ENCODE measurements at regions not wholly inside any gene's neighbourhood (a gene's known extent, or its start where the extent isn't known, plus 50 kb on each side); places are given as distances from the start of the nearest gene placed in this dataset.

GRCh38 chr22:48851933-48852549 lies 975.6 kb downstream of the BRD1 start:
- no peaks in the 10 kb centered on the region for H4K20me1 ChIP-seq (ENCODE audit: insufficient read depth, low read length, poor library complexity, severe bottlenecking)
- no peaks in the 10 kb centered on the region for H3K27me3 ChIP-seq (ENCODE audit: insufficient read depth, low read length, poor library complexity, severe bottlenecking)
- no peaks in the 10 kb centered on the region for H3K36me3 ChIP-seq (ENCODE audit: insufficient read depth, low read length)
- H3K4me1 ChIP-seq (ENCODE audit: insufficient read depth, low read length, poor library complexity, severe bottlenecking): no peaks in the 10 kb centered on the region
- H3K9me2 ChIP-seq (replicated peaks; ENCODE audit: low read depth, low read length): no peaks in the 10 kb centered on the region
- no peak overlapping the region for H3K4me2 ChIP-seq (ENCODE audit: low read depth, low read length, poor library complexity, severe bottlenecking)
- H3K9me3 ChIP-seq (ENCODE audit: insufficient read depth, low read depth, low read length): peaks cover 9% of the 10 kb centered on the region; the same call in 1 of the 2 replicates
- H3F3A ChIP-seq (ENCODE audit: low read depth): no peaks in the 10 kb centered on the region
- H3K9ac ChIP-seq (ENCODE audit: low read depth, low read length, poor library complexity, severe bottlenecking): no peak overlapping the region
- H2AFZ ChIP-seq (ENCODE audit: low read length): no peak overlapping the region
- no peak overlapping the region for H3K4me3 ChIP-seq (ENCODE audit: low read length, poor library complexity, severe bottlenecking)
- no peak for TF ChIP-seq EZH2phosphoT487 (IDR thresholded peaks at IDR 0.05; ENCODE audit: borderline replicate concordance)
- no peak for TF ChIP-seq CTCF (conservative IDR thresholded peaks at IDR 0.05; ENCODE audit: low read length)
- no peaks in the 10 kb centered on the region for H3K79me2 ChIP-seq (ENCODE audit: insufficient read depth, low read length)

GRCh38 chr22:48850658-48851287 lies 976.9 kb downstream of the BRD1 start:
- no peaks in the 10 kb centered on the region for H3K4me1 ChIP-seq (ENCODE audit: insufficient read depth, low read length, poor library complexity, severe bottlenecking)
- H3K9me3 ChIP-seq (ENCODE audit: insufficient read depth, low read depth, low read length): peaks cover 9% of the 10 kb centered on the region; the same call in 1 of the 2 replicates
- H3K9ac ChIP-seq (ENCODE audit: low read depth, low read length, poor library complexity, severe bottlenecking): no peak overlapping the region
- no peaks in the 10 kb centered on the region for H3K36me3 ChIP-seq (ENCODE audit: insufficient read depth, low read length)
- H3F3A ChIP-seq (ENCODE audit: low read depth): no peaks in the 10 kb centered on the region
- no peaks in the 10 kb centered on the region for H4K20me1 ChIP-seq (ENCODE audit: insufficient read depth, low read length, poor library complexity, severe bottlenecking)
- no peak overlapping the region for H3K4me3 ChIP-seq (ENCODE audit: low read length, poor library complexity, severe bottlenecking)
- H3K4me2 ChIP-seq (ENCODE audit: low read depth, low read length, poor library complexity, severe bottlenecking): no peak overlapping the region
- no peaks in the 10 kb centered on the region for H3K9me2 ChIP-seq (replicated peaks; ENCODE audit: low read depth, low read length)
- H2AFZ ChIP-seq (ENCODE audit: low read length): no peak overlapping the region
- H3K79me2 ChIP-seq (ENCODE audit: insufficient read depth, low read length): no peaks in the 10 kb centered on the region
- TF ChIP-seq EZH2phosphoT487 (IDR thresholded peaks at IDR 0.05; ENCODE audit: borderline replicate concordance): no peak
- no peak for TF ChIP-seq CTCF (conservative IDR thresholded peaks at IDR 0.05; ENCODE audit: low read length)
- H3K27me3 ChIP-seq (ENCODE audit: insufficient read depth, low read length, poor library complexity, severe bottlenecking): no peaks in the 10 kb centered on the region

- Histone ChIP-seq H3K9ac (ENCODE audit: low read depth, low read length, poor library complexity, severe bottlenecking) (no peak overlapping the region), H3K4me3 (ENCODE audit: low read length, poor library complexity, severe bottlenecking) (no peak overlapping the region), H3K4me1 (ENCODE audit: insufficient read depth, low read length, poor library complexity, severe bottlenecking) (no peaks in the 10 kb centered on the region), H3K9me2 (replicated peaks; ENCODE audit: low read depth, low read length) (no peaks in the 10 kb centered on the region), H3K27me3 (ENCODE audit: insufficient read depth, low read length, poor library complexity, severe bottlenecking) (no peaks in the 10 kb centered on the region), H4K20me1 (ENCODE audit: insufficient read depth, low read length, poor library complexity, severe bottlenecking) (no peaks in the 10 kb centered on the region), H3K4me2 (ENCODE audit: low read depth, low read length, poor library complexity, severe bottlenecking) (no peak overlapping the region), H3K36me3 (ENCODE audit: insufficient read depth, low read length) (no peaks in the 10 kb centered on the region), H2AFZ (ENCODE audit: low read length) (no peak overlapping the region), H3K9me3 (ENCODE audit: insufficient read depth, low read depth, low read length) (peaks cover 9% of the 10 kb centered on the region; the same call in 1 of the 2 replicates), H3K79me2 (ENCODE audit: insufficient read depth, low read length) (no peaks in the 10 kb centered on the region), H3F3A (ENCODE audit: low read depth) (no peaks in the 10 kb centered on the region)
- TF ChIP-seq EZH2phosphoT487 (IDR thresholded peaks at IDR 0.05; ENCODE audit: borderline replicate concordance): no peak
- TF ChIP-seq CTCF (conservative IDR thresholded peaks at IDR 0.05; ENCODE audit: low read length): no peak
Measured at GRCh38 chr22:48849963-48850657, 977.6 kb downstream of the BRD1 start.
